ENCODE measurements at regions not wholly inside any gene's neighbourhood (a gene's known extent, or its start where the extent isn't known, plus 50 kb on each side); places are given as distances from the start of the nearest gene placed in this dataset.

- ChIA-PET POLR2A (no interaction called here), RAD21 (ENCODE audit: unreplicated experiment) (no interaction called here), SMC1A (ENCODE audit: uncharacterized antibody, unreplicated experiment) (no interaction called here), CTCF (no interaction called here)
- Histone ChIP-seq H4K20me1 (ENCODE audit: control insufficient read depth, insufficient read depth) (no peaks in the 10 kb centered on the region), H2AFZ (ENCODE audit: control insufficient read depth, low read depth, low read length) (no peak overlapping the region), H3K79me2 (ENCODE audit: control insufficient read depth, insufficient read depth, low read length) (no peaks in the 10 kb centered on the region), H3K27me3 (replicated peaks in 1 of 2; ENCODE audit: control insufficient read depth in 2 of 2, insufficient read depth in 2 of 2, low read length in 1 of 2) (no peaks in the 10 kb centered on the region), H3K4me1 (ENCODE audit: control insufficient read depth, insufficient read depth, low read length) (no peaks in the 10 kb centered on the region), H3K4me3 (no peak overlapping the region), H3K9me3 (replicated peaks; ENCODE audit: control insufficient read depth, insufficient read depth, low read length) (no peaks in the 10 kb centered on the region), H3K27ac (ENCODE audit: control insufficient read depth, insufficient read depth) (no peak overlapping the region), H3K9ac (ENCODE audit: control insufficient read depth, insufficient read depth, low read length) (no peak overlapping the region), H3K4me2 (ENCODE audit: control insufficient read depth, insufficient read depth) (no peak overlapping the region), H3K36me3 (ENCODE audit: control insufficient read depth in 2 of 2, insufficient read depth in 2 of 2, low read length in 1 of 2) (no peaks in the 10 kb centered on the region)
- in situ Hi-C loops (cut with MboI) = no loop called here
- ATAC-seq (no peak), FAIRE-seq (no peak), DNase-seq (ENCODE audit: low read depth, low spot score) (no peak)
- intact Hi-C loops (cut with micrococcal nuclease; ENCODE audit: unreplicated experiment) = no loop called here
- TF ChIP-seq CHD2 (IDR thresholded peaks at IDR 0.05; ENCODE audit: borderline replicate concordance, low read depth, low read length) (no peak), NBN (IDR thresholded peaks at IDR 0.05) (no peak), DPF2 (IDR thresholded peaks at IDR 0.05) (no peak), ZNF207 (IDR thresholded peaks at IDR 0.05; ENCODE audit: borderline replicate concordance) (no peak), GATAD2B (conservative IDR thresholded peaks at IDR 0.05; ENCODE audit: low read depth) (no peak), CHD4 (IDR thresholded peaks at IDR 0.05) (no peak), POLR2AphosphoS2 (IDR thresholded peaks at IDR 0.05; ENCODE audit: low read depth, low read length) (no peak), NFIC (IDR thresholded peaks at IDR 0.05; ENCODE audit: low read depth, low read length) (no peak)
- TF ChIP-seq, protein P1, sequence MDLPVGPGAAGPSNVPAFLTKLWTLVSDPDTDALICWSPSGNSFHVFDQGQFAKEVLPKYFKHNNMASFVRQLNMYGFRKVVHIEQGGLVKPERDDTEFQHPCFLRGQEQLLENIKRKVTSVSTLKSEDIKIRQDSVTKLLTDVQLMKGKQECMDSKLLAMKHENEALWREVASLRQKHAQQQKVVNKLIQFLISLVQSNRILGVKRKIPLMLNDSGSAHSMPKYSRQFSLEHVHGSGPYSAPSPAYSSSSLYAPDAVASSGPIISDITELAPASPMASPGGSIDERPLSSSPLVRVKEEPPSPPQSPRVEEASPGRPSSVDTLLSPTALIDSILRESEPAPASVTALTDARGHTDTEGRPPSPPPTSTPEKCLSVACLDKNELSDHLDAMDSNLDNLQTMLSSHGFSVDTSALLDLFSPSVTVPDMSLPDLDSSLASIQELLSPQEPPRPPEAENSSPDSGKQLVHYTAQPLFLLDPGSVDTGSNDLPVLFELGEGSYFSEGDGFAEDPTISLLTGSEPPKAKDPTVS (IDR thresholded peaks at IDR 0.05; ENCODE audit: low read depth, low read length) = no peak
- 12% methylated on average over 2 of the region's 2 CpGs for WGBS (ENCODE audit: insufficient coverage, insufficient replicate concordance, low lambda C conversion rate, missing lambda C conversion rate)
- no TSS peak for BruUV-seq (replicated peaks)
These were observed 316.1 kb upstream of the SNX7 start for GRCh38 chr1:98345417-98345816.

DNA sequence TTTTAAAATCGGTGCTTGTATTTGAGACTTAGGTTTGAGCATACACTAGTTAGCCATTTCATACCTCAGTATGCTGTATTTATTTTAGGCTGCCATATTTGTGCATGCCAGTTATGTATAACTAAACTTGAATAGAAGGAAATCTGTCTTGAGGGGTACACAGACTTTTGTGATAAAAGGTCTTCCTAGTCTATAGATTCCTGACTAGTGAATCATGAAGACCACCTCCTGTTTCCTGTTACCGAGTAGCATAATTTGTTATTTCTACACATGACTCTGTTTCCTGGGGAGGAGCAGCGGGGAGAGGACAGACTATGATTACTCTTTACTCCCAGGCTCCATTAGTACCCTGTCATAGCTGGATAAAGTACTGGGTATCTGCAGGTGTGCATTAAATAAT, 316.8 kb upstream of the SNX7 start:
- Histone ChIP-seq H3K4me2 (ENCODE audit: control insufficient read depth, insufficient read depth) (no peak overlapping the region), H4K20me1 (ENCODE audit: control insufficient read depth, insufficient read depth) (no peaks in the 10 kb centered on the region), H3K4me1 (ENCODE audit: control insufficient read depth, insufficient read depth, low read length) (no peaks in the 10 kb centered on the region), H3K9ac (ENCODE audit: control insufficient read depth, insufficient read depth, low read length) (no peak overlapping the region), H3K27me3 (replicated peaks in 1 of 2; ENCODE audit: control insufficient read depth in 2 of 2, insufficient read depth in 2 of 2, low read length in 1 of 2) (no peaks in the 10 kb centered on the region), H3K36me3 (ENCODE audit: control insufficient read depth in 2 of 2, insufficient read depth in 2 of 2, low read length in 1 of 2) (no peaks in the 10 kb centered on the region), H3K79me2 (ENCODE audit: control insufficient read depth, insufficient read depth, low read length) (no peaks in the 10 kb centered on the region), H3K9me3 (replicated peaks; ENCODE audit: control insufficient read depth, insufficient read depth, low read length) (no peaks in the 10 kb centered on the region), H2AFZ (ENCODE audit: control insufficient read depth, low read depth, low read length) (no peak overlapping the region), H3K27ac (ENCODE audit: control insufficient read depth, insufficient read depth) (no peak overlapping the region), H3K4me3 (no peak overlapping the region)
- no peak for ATAC-seq
- no TSS peak for BruUV-seq (replicated peaks)
- POLR2A ChIA-PET = no interaction called here
- WGBS (ENCODE audit: insufficient coverage, insufficient replicate concordance, low lambda C conversion rate, missing lambda C conversion rate) = 12% methylated on average over 3 of the region's 3 CpGs
- DNase-seq (ENCODE audit: low read depth, low spot score) = no peak
- RAD21 ChIA-PET (ENCODE audit: unreplicated experiment) = no interaction called here
- SMC1A ChIA-PET (ENCODE audit: uncharacterized antibody, unreplicated experiment) = no interaction called here
- CTCF ChIA-PET = no interaction called here
- FAIRE-seq = no peak
- intact Hi-C loops (cut with micrococcal nuclease; ENCODE audit: unreplicated experiment) = no loop called here
- in situ Hi-C loops (cut with MboI) = no loop called here
- TF ChIP-seq TCF12 (IDR thresholded peaks at IDR 0.05; ENCODE audit: low read depth, low read length) (no peak), BHLHE40 (IDR thresholded peaks at IDR 0.05; ENCODE audit: borderline replicate concordance in 1 of 2, low read depth in 2 of 2, low read length in 1 of 2) (no peak), REST (IDR thresholded peaks at IDR 0.05; ENCODE audit: low read depth, low read length) (no peak), YY1 (IDR thresholded peaks at IDR 0.05; ENCODE audit: low read depth, low read length) (no peak)
- TF ChIP-seq, protein P1 (IDR thresholded peaks at IDR 0.05; ENCODE audit: low read depth, low read length) = no peak

All from GM12878 (cell line).